HG02840 (cell line): ENCODE measurements at regions not wholly inside any gene's neighbourhood (a gene's known extent, or its start where the extent isn't known, plus 50 kb on each side); places are given as distances from the start of the nearest gene placed in this dataset.
"Not testable (repeated sequence)": the region's sequence is repeated elsewhere in the genome, so short reads cannot be mapped to it uniquely, and the experiment has no call there.

Source experiments
- ATAC-seq: cut with Tn5 transposase; IDR thresholded peaks from one replicate; pipeline ENCODE4 v1.9.1; 2021; ENCODE audit warnings: mild to moderate bottlenecking, moderate library complexity, moderate number of reproducible peaks; ENCODE audit not compliant: unreplicated experiment, low FRiP score

DNA sequence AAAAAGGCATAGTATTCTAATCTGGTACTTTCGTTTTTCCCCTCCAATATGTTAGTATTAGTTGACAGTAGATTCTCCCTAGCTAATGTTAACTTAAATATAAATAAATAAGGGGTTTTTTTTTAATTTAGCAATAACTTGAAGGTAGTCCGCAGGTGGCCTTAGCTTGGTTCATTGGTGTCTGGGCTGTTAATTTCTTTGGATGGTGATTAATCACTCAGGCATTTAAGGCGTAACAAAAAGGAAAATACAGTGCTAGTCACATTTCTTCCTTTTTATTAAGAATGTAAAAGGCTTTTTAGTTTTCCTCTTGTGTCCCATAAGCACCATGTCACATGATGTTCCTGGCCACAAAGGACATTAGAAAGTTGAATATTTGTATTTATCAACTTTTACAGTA lies 161.0 kb upstream of the POT1 start:
- ATAC-seq = no peak

DNA sequence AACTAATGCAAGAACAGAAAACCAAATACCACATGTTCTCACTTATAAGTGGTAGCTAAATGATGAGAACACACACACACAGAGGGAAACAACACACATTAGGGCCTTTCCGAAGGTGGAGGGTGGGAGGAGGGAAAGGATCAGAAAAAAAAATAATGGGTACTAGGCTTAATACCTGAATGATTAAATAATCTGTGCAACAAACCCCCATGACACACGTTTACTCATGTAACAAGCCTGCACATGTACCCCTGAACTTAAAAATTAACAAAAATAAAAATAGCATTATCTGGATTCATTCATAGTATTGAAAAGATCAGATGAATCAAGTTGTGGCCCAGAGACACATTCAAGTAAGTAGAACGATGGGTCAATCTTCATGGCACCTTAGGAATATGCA lies 159.5 kb upstream of the POT1 start:
- ATAC-seq = no peak

DNA sequence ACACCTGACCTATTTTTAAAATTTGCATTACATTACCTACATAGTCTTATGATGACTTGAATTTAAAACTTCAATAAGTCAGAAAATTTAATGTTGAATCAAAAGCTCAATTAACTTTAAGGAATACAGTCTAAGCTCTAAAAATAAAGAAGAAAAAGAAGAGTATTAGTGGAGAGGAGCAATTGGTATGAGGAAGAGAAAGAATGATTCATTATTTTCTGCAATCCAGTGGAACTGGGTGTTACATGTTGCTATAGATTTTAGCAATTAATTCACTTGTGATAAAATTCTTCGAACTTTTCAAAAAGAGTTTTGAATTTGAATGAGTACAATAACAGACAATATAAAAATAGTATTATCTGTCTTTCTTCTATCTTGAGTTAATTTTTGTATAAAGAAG lies 158.9 kb upstream of the POT1 start:
- no peak for ATAC-seq

DNA sequence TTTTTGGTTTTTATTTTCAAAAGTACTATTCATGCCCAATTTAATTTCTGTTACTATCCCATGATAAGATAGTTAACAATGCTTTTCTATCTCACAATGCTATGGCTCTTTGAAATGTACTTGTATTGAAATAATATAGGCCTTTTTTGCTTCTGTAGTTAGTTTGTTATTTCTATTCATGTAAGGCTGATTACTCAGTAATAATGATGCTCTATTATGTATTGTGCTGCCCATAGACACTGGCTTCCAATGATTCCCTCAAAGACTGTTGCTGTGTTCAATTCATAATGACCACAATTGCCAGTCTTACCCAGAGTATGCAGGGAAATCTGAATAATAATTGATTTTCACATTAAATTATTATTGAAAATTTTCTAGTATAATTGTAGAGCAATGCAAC lies 155.5 kb upstream of the POT1 start:
- ATAC-seq = no peak

DNA sequence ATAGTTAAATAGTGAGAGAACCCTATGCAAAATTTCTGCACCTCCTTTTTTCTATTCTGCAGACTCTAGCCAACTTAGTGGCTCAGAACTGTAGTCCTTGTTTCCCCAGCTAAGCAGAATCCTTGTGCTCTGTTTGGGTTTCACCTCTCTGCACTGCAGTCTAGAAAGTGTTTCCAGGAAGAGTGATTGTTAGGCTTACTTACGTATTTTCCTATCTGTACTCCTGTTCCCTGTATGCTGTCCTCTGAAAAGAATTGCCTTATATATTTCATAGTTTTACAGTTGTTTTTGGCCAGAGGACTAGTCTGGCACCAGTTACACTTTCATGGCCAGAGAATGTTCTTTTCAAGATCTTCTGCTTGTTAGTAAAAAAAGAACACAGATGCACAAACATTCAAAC lies 154.6 kb upstream of the POT1 start:
- no peak for ATAC-seq

DNA sequence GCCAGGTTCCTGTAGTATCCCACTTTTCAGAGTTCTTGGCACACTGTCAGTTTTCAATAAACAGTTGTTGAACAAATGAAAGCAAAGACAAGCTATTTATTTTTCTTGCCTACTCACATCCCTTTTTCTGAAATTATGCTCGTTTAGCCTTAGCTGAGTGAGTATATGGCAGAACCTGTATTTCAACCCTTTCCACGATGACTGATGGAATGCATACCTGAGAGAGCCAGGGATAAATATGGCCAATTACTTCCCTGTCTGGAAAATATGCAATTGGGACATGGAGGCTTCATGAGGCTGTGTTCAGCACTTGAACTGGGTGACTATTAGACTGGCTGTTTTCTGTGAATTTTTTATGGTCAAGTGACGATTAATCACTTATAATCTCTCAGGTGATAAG lies 144.5 kb upstream of the POT1 start:
- no peak for ATAC-seq

DNA sequence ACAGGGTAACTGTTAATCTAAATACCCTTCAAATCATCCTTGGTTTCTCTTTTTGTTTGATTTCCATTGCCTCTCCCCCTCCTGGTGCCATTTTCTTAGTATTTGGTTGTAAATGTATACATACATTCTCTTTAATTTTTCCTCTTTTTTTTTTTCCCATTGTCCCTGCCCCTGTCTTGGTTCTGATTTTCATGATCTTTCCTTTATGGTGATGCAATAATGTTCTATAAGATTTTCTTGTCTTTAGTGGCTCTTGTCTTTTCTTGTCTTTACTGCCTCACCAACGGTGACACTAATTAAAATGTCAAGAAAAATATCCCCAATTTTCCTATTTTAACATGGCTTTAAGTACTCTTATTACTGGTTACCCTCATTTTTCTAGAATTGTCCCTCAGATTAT lies 135.9 kb upstream of the POT1 start:
- ATAC-seq = no peak

DNA sequence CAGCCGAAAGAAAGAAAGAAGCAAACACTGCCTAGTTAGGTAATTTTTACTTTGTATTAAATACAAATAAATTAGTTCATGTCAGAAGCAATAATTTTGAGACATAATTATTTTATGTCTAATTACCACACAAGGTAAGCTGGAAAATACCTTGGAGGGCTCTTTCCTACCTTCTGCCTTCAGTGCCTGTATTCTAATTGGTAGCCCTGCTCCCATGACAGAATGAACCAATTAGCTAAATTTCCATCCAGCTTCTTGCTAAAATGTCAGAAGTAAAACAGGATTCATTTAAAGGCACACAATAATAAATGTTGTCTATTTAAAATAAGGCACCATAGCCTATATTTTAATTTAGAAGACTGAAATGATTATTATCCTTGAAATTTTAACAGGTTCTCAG lies 135.4 kb upstream of the POT1 start:
- ATAC-seq = no peak

DNA sequence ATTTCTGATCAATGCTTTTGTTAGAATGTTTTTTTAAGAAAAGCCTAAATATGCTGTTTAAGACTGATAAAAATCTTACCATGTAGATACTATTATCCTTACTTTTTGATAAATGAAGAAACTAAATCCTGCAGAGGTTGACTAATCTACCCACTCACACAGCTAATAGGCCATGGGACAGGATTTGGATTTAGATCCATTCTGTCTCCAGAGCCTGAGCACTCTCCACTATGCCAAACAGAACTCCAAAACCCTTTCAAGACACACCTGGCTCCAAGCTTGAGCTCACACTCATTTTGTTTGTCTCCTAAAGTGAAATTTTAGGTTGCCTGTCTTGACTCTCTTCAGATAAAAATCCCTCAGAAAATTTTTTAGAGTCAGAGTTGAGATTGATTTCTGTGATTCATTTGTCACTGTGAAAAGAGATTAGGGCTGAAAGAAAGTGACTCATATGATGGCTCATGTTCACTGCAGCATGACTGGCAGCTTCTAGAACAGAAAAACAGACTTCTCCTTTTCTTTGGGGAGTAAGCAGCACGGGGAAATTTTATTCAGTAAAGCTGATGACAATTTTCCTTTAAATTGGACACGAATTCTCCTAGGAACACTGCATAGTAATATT lies 132.3 kb upstream of the POT1 start:
- no peak for ATAC-seq

DNA sequence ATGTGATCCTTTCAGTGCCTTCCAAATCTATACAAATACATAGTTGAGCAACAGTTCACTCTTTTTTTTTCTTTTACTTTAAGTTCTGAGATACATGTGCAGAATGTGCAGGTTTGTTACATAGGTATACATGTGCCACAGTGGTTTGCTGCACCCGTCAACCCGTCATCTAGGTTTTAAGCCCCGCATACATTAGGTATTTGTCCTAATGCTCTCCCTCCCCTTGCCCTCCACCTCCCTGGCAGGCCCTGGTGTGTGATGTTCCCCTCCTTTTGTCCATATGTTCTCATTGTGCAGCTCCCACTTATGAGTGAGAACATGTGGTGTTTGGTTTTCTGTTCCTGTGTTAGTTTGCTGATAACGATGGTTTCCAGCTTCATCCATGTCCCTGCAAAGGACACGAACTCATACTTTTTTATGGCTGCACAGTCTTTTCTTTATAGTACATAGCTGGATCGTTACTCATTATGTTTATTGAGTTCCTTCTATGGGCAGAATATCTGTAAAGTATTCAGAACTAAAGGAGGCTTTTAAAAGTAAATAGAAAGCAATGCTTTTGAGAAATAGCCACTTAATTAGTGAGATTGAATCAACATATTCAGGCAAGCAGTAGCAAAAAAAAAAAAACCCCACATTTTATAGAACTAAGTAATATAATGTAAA lies 131.6 kb upstream of the POT1 start:
- not testable (repeated sequence) for ATAC-seq

DNA sequence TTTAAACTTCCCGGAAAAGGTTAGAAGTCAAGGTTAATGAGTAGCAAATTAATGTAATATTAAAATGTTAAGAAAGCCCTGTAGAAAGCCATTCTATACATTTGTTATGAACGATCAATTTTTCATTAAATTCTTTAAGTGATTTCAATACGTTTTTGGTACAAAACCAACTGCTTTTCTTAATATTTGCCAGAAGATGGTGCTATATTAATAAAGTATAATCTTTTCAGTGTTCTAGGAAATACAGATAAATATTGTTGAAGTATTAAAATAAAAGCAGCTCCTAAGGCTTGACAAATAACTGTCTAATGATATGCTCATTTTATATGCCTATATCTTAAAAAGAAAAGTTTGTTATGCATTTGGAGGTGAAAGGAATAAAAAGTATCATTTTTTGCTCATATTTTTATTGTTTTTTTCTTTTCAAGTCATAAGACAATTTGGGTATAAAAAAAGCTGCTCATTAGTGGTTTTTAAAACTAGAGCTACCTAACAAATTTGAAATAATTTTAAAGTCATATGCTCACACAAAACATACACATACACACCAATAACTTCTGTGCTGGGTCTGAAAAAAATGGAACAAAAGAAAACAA lies 130.3 kb upstream of the POT1 start:
- no peak for ATAC-seq

DNA sequence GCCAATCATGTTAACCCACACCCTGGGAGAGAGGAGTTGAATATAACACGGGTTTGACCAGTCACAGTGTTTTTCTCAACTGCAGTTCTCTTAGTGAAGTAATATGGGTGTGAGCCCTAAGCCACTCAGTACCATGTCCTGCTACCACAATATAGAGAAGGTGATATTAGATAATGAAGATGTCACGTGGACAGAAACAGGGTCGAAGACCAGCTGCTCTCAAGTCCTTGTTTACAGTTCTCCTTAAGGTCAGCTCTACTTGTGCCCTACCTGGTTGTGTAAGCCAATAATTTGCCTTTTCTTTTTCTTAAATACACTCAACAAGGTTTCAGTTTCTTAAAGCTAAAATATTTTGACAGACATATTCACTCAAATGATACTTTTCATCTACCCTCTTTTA lies 128.3 kb upstream of the POT1 start:
- no peak for ATAC-seq

DNA sequence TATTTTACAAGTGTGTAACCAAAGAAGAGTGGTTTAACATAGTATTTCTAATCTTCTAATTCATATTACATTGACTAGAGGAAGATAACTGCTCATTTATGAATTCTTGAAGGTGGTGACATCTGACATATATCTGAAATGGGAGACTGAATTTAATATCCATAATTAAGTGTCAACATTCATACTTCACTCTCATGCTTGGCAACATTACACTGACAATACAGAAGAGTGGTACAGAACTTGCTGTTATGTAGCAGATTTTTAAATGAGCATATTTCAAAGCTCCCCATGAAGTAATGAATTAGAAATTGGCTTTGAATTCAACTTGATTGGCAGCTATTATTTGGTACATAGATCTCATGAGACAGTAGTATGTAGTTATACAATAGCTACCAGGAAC lies 125.8 kb upstream of the POT1 start:
- ATAC-seq = no peak

DNA sequence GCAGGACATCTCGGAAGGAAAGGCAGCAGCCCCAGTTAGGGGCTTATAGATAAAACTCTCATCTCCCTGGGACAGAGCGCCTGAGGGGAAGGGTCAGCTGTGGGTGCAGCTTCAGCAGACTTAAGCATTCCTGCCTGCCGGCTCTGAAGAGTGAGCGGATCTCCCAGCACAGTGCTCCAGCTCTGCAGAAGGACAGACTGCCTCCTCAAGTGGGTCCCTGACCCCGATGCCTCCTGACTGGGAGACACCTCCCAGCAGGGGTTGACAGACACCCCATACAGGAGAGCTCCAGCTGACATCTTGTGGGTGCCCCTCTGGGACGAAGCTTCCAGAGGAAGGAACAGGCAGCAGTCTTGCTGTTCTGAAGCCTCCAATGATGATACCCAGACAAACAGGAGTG lies 117.1 kb upstream of the POT1 start:
- ATAC-seq = no peak

DNA sequence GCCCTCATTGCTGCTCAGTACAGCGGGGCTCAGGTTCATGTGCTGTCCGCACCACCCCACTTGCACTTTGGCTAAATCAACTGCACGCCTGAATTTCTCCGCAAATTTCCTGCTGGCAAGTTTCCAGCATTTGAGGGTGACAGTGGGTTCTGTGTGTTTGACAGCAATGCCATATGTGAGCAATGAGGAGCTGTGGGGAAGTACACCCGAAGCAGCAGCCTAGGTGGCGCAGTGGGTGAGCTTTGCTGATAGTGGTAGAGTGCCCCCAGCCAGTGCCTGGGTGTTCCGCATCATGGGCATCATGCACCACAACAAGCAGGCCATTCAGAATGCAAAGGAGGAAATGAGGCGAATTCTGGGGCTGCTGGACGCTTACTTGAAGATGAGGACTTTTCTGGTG lies 103.9 kb upstream of the POT1 start:
- ATAC-seq = no peak

DNA sequence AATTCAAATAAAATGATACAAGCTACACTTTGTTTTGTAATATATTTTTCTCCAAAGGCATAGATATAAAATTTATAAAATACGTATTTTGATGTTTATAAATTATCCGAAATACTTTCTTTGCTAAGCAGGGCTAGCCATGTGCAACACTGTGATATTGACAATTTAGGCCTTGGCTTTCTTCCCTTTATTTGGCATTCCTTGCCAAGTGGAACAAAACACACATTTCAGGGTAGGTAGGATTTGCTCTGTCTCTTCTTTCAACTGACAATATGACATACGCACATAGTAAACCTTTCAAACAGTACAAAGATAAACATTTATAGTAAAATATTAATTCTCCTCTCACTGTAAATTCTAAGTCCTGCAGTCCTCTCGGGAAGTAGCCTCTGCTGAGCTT lies 103.3 kb upstream of the POT1 start:
- no peak for ATAC-seq

DNA sequence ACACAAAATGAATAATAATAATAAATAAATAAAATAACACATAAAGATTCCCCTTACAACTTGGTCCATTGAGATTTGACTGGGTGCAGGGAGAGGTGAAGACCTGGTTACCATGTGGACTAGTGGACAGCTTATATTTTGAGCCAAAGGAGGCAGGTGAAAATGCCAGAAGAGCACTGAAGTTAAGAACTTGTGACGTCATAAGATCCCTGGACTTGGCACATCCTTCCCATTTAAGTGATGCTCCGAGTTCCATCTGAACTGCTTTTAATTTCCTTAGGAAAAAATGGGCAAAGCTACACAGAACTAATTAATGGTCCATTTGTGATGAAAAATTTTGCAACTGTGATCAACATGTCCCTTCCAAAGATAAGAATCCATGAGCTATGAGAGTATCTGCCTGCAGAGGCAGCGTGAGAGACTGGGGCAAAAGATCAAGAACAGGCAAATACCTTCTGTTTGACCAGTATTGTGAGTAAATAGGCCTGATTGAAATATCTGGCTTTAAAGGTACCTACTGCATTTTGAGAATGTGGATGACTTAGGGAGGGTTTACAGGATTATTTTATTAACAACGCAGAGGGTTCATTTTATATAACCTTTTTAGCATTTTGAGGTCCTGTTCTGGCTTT lies 101.2 kb upstream of the POT1 start:
- no peak for ATAC-seq

DNA sequence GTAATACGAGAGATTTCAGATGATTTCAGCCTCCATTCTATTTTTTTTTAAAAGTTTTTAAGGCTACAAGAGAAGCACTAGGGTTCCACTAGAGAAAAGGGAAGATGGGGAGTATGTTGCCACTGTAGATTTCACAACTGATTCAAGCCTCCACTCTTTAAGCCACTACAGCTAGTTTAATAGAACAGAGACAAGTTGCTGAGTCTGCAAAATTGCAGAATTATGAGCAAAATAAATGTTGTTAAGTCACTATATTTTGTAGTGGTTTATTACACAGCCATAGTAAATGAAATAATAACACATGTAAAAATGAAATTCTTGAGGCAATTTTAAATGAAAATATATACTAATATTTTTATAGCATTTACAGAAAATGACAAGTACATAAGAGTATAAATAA lies 96.0 kb upstream of the POT1 start:
- no peak for ATAC-seq

DNA sequence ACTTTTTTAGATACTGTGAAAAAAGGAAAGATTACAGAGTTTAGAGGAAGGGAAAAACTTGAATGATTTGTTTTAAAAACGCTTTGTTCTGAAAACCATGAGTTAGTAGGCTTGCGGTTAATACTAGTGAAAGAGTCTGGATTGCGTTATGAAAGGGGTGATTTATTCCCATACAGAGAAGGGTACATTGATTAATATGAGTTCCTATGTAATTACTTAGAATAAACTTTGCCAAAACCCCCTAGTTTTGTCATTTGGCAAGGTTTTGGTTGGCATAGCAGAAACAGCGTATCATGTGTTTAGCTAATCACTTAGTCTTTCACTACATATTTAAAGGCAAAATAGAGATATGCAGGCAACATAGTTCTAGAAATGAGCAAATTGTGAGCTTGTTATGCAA lies 91.2 kb upstream of the POT1 start:
- ATAC-seq = no peak

DNA sequence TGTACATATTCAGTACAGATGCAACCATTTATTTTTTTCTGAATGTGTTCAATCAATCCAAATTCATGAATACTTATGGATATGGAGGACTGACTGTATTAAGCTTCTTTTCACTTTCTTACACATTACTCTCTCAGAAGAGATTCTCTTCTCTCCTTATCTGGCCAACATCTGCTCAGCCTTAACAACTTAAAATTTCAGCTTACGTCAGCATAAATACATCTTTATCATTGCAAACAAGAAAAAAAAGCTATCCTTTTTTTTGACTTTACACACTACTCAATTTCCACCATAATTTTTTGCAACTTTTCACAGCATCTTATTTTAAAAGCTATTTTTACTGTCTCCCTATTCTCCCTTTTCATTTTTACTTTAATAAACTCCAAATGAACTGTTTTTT lies 80.9 kb upstream of the POT1 start:
- ATAC-seq = no peak

DNA sequence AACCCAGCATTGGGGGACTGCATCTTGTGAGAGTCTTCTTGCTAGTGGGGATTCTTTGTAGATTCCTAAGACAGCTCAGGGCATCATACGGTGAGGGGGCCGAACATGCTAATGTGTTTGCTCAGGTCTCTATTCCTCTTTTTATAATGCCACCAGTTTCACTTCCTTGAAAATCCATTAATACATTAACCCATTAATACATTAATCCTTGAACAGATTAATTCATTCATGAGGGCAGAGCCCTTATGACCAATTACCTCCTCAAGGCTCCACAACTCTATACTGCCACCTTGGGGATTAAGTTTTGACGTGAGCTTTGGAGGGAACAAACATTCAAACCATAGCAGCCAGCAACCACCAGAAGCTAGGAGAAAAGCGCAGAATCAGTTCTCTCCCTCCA lies 67.2 kb upstream of the POT1 start:
- no peak for ATAC-seq
